ENCODE measurements at regions not wholly inside any gene's neighbourhood (a gene's known extent, or its start where the extent isn't known, plus 50 kb on each side); places are given as distances from the start of the nearest gene placed in this dataset.

GRCh38 chr19:30908262-30908771 is 440.9 kb downstream of the TSHZ3 start:
- TF ChIP-seq POLR2AphosphoS5 (IDR thresholded peaks at IDR 0.05; ENCODE audit: low read depth, low read length) = no peak
- no peak for TF ChIP-seq REST (IDR thresholded peaks at IDR 0.05; ENCODE audit: insufficient read depth in 1 of 2, low read depth in 2 of 2, low read length in 1 of 2)
- no peak for TF ChIP-seq SIN3A (IDR thresholded peaks at IDR 0.05; ENCODE audit: borderline replicate concordance, insufficient read depth, low read depth, low read length)
- TF ChIP-seq TCF7L2 (IDR thresholded peaks at IDR 0.05; ENCODE audit: low read depth, low read length) = no peak
- no peak for TF ChIP-seq CTCF (IDR thresholded peaks at IDR 0.05)
- DNase-seq (ENCODE audit: low read depth, low spot score) (no peak), ATAC-seq (no peak)
- Histone ChIP-seq H3K4me3 (ENCODE audit: low read depth in 2 of 2, low read length in 2 of 2) (no peak overlapping the region), H3K9me3 (ENCODE audit: control insufficient read depth, insufficient read depth, low read depth, low read length) (no peaks in the 10 kb centered on the region), H3K36me3 (ENCODE audit: control insufficient read depth, insufficient read depth, low read length) (no peaks in the 10 kb centered on the region), H3K27me3 (ENCODE audit: control insufficient read depth, insufficient read depth, low read length) (no peaks in the 10 kb centered on the region), H3K27ac (ENCODE audit: low read length) (no peak overlapping the region), H3K4me1 (ENCODE audit: control insufficient read depth, insufficient read depth, low read length) (no peaks in the 10 kb centered on the region)
- BruUV-seq (replicated peaks) = no TSS peak
- POLR2A ChIA-PET = no interaction called here
- in situ Hi-C loops (cut with HindIII; ENCODE audit: low pct_unique_long_range_greater_than_20kb, low sequenced_read_pairs) = no loop called here
- CTCF ChIA-PET = no interaction called here
- intact Hi-C loops (cut with micrococcal nuclease; ENCODE audit: unreplicated experiment) = no loop called here

GRCh38 chr19:30906871-30907270 is 442.4 kb downstream of the TSHZ3 start:
- no peaks in the 10 kb centered on the region for H3K4me1 ChIP-seq (ENCODE audit: control insufficient read depth, insufficient read depth, low read length)
- no peak for TF ChIP-seq REST (IDR thresholded peaks at IDR 0.05; ENCODE audit: insufficient read depth in 1 of 2, low read depth in 2 of 2, low read length in 1 of 2)
- TF ChIP-seq TCF7L2 (IDR thresholded peaks at IDR 0.05; ENCODE audit: low read depth, low read length) = no peak
- no peak for TF ChIP-seq SIN3A (IDR thresholded peaks at IDR 0.05; ENCODE audit: borderline replicate concordance, insufficient read depth, low read depth, low read length)
- no peak for TF ChIP-seq CTCF (IDR thresholded peaks at IDR 0.05)
- no peak for TF ChIP-seq POLR2AphosphoS5 (IDR thresholded peaks at IDR 0.05; ENCODE audit: low read depth, low read length)
- ATAC-seq (no peak), DNase-seq (ENCODE audit: low read depth, low spot score) (no peak)
- H3K27ac ChIP-seq (ENCODE audit: low read length) = no peak overlapping the region
- in situ Hi-C loops (cut with HindIII; ENCODE audit: low pct_unique_long_range_greater_than_20kb, low sequenced_read_pairs) = no loop called here
- H3K9me3 ChIP-seq (ENCODE audit: control insufficient read depth, insufficient read depth, low read depth, low read length) = no peaks in the 10 kb centered on the region
- H3K27me3 ChIP-seq (ENCODE audit: control insufficient read depth, insufficient read depth, low read length) = no peaks in the 10 kb centered on the region
- CTCF ChIA-PET = no interaction called here
- BruUV-seq (replicated peaks) = no TSS peak
- no peaks in the 10 kb centered on the region for H3K36me3 ChIP-seq (ENCODE audit: control insufficient read depth, insufficient read depth, low read length)
- POLR2A ChIA-PET = no interaction called here
- no peak overlapping the region for H3K4me3 ChIP-seq (ENCODE audit: low read depth in 2 of 2, low read length in 2 of 2)
- intact Hi-C loops (cut with micrococcal nuclease; ENCODE audit: unreplicated experiment) = no loop called here

Measured in Panc1 (cell line).